ENCODE measurements at regions not wholly inside any gene's neighbourhood (a gene's known extent, or its start where the extent isn't known, plus 50 kb on each side); places are given as distances from the start of the nearest gene placed in this dataset.

DNA sequence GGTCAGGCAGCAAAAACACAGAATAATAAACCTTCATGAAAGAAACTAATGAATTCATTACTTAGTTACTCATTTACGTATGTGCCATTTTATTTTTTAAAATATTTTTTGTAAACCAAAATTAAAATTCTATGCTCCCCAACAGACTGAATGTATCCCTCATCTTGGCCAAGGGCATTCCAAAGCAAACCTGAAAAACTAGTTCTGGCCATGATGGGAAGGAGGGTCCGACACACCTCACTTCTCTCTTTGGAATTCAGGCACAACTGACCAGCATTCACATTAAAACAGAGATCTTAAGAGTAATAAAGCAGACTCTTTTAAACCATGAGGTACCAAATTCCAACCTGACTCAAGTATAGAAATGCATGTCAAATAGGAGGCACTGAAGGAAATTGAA is 1576.9 kb upstream of the SPRY2 start:
- Histone ChIP-seq H3K79me2 (ENCODE audit: control insufficient read depth, insufficient read depth, low read length) (no peaks in the 10 kb centered on the region), H3K4me3 (no peak overlapping the region), H3K27me3 (replicated peaks in 1 of 2; ENCODE audit: control insufficient read depth in 2 of 2, insufficient read depth in 2 of 2, low read length in 1 of 2) (no peaks in the 10 kb centered on the region), H3K27ac (ENCODE audit: control insufficient read depth, insufficient read depth) (no peak overlapping the region), H3K4me1 (ENCODE audit: control insufficient read depth, insufficient read depth, low read length) (no peaks in the 10 kb centered on the region), H4K20me1 (ENCODE audit: control insufficient read depth, insufficient read depth) (no peaks in the 10 kb centered on the region), H3K9ac (ENCODE audit: control insufficient read depth, insufficient read depth, low read length) (no peak overlapping the region), H2AFZ (ENCODE audit: control insufficient read depth, low read depth, low read length) (no peak overlapping the region), H3K9me3 (replicated peaks; ENCODE audit: control insufficient read depth, insufficient read depth, low read length) (no peaks in the 10 kb centered on the region), H3K36me3 (ENCODE audit: control insufficient read depth in 2 of 2, insufficient read depth in 2 of 2, low read length in 1 of 2) (no peaks in the 10 kb centered on the region), H3K4me2 (ENCODE audit: control insufficient read depth, insufficient read depth) (no peak overlapping the region)
- intact Hi-C loops (cut with micrococcal nuclease; ENCODE audit: unreplicated experiment) (no loop called here), in situ Hi-C loops (cut with MboI) (no loop called here)
- SMC1A ChIA-PET (ENCODE audit: uncharacterized antibody, unreplicated experiment): no interaction called here
- POLR2A ChIA-PET: no interaction called here
- CTCF ChIA-PET: no interaction called here
- FAIRE-seq (no peak), ATAC-seq (no peak), DNase-seq (ENCODE audit: low read depth, low spot score) (no peak)
- 35% methylated on average over 2 of the region's 2 CpGs for WGBS (ENCODE audit: insufficient coverage, insufficient replicate concordance, low lambda C conversion rate, missing lambda C conversion rate)
- TF ChIP-seq MYC (IDR thresholded peaks at IDR 0.05; ENCODE audit: insufficient read depth, insufficient read length, insufficient replicate concordance, low read length, severe bottlenecking) (no peak), NRF1 (conservative IDR thresholded peaks at IDR 0.05; ENCODE audit: low read depth, low read length) (no peak), ZNF274 (IDR thresholded peaks at IDR 0.05; ENCODE audit: insufficient read depth, insufficient read length) (no peak), KDM1A (IDR thresholded peaks at IDR 0.05; ENCODE audit: borderline replicate concordance) (no peak), RBBP5 (conservative IDR thresholded peaks at IDR 0.05) (no peak), RB1 (IDR thresholded peaks at IDR 0.05; ENCODE audit: borderline replicate concordance) (no peak), NR2C1 (IDR thresholded peaks at IDR 0.05) (no peak), ZNF622 (IDR thresholded peaks at IDR 0.05) (no peak), POLR2A (IDR thresholded peaks at IDR 0.05; ENCODE audit: low read depth, low read length) (no peak), MTA3 (IDR thresholded peaks at IDR 0.05; ENCODE audit: borderline replicate concordance, low read length) (no peak)
- TF ChIP-seq, protein P1, sequence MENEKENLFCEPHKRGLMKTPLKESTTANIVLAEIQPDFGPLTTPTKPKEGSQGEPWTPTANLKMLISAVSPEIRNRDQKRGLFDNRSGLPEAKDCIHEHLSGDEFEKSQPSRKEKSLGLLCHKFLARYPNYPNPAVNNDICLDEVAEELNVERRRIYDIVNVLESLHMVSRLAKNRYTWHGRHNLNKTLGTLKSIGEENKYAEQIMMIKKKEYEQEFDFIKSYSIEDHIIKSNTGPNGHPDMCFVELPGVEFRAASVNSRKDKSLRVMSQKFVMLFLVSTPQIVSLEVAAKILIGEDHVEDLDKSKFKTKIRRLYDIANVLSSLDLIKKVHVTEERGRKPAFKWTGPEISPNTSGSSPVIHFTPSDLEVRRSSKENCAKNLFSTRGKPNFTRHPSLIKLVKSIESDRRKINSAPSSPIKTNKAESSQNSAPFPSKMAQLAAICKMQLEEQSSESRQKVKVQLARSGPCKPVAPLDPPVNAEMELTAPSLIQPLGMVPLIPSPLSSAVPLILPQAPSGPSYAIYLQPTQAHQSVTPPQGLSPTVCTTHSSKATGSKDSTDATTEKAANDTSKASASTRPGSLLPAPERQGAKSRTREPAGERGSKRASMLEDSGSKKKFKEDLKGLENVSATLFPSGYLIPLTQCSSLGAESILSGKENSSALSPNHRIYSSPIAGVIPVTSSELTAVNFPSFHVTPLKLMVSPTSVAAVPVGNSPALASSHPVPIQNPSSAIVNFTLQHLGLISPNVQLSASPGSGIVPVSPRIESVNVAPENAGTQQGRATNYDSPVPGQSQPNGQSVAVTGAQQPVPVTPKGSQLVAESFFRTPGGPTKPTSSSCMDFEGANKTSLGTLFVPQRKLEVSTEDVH (IDR thresholded peaks at IDR 0.05; ENCODE audit: low read depth, partially characterized antibody): no peak
- TF ChIP-seq, protein P2, sequence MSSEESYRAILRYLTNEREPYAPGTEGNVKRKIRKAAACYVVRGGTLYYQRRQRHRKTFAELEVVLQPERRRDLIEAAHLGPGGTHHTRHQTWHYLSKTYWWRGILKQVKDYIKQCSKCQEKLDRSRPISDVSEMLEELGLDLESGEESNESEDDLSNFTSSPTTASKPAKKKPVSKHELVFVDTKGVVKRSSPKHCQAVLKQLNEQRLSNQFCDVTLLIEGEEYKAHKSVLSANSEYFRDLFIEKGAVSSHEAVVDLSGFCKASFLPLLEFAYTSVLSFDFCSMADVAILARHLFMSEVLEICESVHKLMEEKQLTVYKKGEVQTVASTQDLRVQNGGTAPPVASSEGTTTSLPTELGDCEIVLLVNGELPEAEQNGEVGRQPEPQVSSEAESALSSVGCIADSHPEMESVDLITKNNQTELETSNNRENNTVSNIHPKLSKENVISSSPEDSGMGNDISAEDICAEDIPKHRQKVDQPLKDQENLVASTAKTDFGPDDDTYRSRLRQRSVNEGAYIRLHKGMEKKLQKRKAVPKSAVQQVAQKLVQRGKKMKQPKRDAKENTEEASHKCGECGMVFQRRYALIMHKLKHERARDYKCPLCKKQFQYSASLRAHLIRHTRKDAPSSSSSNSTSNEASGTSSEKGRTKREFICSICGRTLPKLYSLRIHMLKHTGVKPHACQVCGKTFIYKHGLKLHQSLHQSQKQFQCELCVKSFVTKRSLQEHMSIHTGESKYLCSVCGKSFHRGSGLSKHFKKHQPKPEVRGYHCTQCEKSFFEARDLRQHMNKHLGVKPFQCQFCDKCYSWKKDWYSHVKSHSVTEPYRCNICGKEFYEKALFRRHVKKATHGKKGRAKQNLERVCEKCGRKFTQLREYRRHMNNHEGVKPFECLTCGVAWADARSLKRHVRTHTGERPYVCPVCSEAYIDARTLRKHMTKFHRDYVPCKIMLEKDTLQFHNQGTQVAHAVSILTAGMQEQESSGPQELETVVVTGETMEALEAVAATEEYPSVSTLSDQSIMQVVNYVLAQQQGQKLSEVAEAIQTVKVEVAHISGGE (CRISPR knock-in tag; IDR thresholded peaks at IDR 0.05): no peak
- TF ChIP-seq, protein P3, sequence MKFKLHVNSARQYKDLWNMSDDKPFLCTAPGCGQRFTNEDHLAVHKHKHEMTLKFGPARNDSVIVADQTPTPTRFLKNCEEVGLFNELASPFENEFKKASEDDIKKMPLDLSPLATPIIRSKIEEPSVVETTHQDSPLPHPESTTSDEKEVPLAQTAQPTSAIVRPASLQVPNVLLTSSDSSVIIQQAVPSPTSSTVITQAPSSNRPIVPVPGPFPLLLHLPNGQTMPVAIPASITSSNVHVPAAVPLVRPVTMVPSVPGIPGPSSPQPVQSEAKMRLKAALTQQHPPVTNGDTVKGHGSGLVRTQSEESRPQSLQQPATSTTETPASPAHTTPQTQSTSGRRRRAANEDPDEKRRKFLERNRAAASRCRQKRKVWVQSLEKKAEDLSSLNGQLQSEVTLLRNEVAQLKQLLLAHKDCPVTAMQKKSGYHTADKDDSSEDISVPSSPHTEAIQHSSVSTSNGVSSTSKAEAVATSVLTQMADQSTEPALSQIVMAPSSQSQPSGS (IDR thresholded peaks at IDR 0.05; ENCODE audit: low read length): no peak
- BruUV-seq (replicated peaks): no TSS peak
- RAD21 ChIA-PET (ENCODE audit: unreplicated experiment): no interaction called here

All from GM12878 (cell line).